WTC11 (cell line): ENCODE measurements at regions not wholly inside any gene's neighbourhood (a gene's known extent, or its start where the extent isn't known, plus 50 kb on each side); places are given as distances from the start of the nearest gene placed in this dataset.

Experiments
- ATAC-seq: fragments of 200-7000 bp; cut with Tn5 transposase; 2 replicates; pipeline ENCODE4 v1.10.0; 2021; ENCODE audit warnings: mild to moderate bottlenecking, moderate library complexity
- CTCF ChIA-PET: fragments of 300-600 bp; sonication (Branson Sonifier 250); formaldehyde crosslinking; loops from one replicate; lab custom pipeline; 2021; ENCODE audit warnings: antibody characterized with exemption; lab: Charles Lee
- POLR2A ChIA-PET: fragments of 350-600 bp; sonication (Branson Sonifier 250); formaldehyde crosslinking; loops from one replicate; lab custom pipeline; 2021; ENCODE audit warnings: antibody characterized with exemption; lab: Charles Lee
- DNase-seq: peaks from one replicate; pipeline ENCODE4 v3.0.0; 2021; ENCODE audit warnings: low spot score
- H3K27ac Mint-ChIP-seq: 2 replicates; pipeline ENCODE4 v1.8.0; 2021; ENCODE audit warnings: mixed read lengths
- H3K27me3 Mint-ChIP-seq: 2 replicates; pipeline ENCODE4 v1.8.0; 2021; ENCODE audit warnings: low read depth, mild to moderate bottlenecking, moderate library complexity, mixed read lengths
- H3K36me3 Mint-ChIP-seq: 2 replicates; pipeline ENCODE4 v1.8.0; 2021; ENCODE audit warnings: mixed read lengths
- H3K4me1 Mint-ChIP-seq: 2 replicates; pipeline ENCODE4 v1.8.0; 2022; ENCODE audit warnings: mixed read lengths
- H3K4me3 Mint-ChIP-seq: 2 replicates; pipeline ENCODE4 v1.8.0; 2021; ENCODE audit warnings: mild to moderate bottlenecking, moderate library complexity, mixed read lengths
- H3K9me3 Mint-ChIP-seq: 2 replicates; pipeline ENCODE4 v1.8.0; 2021; ENCODE audit warnings: mixed read lengths
- ETV6 ChIP-seq: sonication (generic); formaldehyde crosslinking; IDR thresholded peaks from 2 replicates; pipeline ENCODE4 v1.8.1; 2022; ENCODE audit warnings: mild to moderate bottlenecking, missing genetic modification reagents
- FOXJ3 ChIP-seq: sonication (generic); formaldehyde crosslinking; IDR thresholded peaks from 2 replicates; pipeline ENCODE4 v1.9.0; 2021; ENCODE audit warnings: missing genetic modification reagents, mild to moderate bottlenecking, borderline replicate concordance
- GRHL2 ChIP-seq: fragments of 250-450 bp; sonication (Bioruptor Pico); IDR thresholded peaks from 2 replicates; pipeline ENCODE4 v1.8.0; 2022; ENCODE audit warnings: mild to moderate bottlenecking, moderate library complexity; ENCODE audit not compliant: insufficient replicate concordance, severe bottlenecking
- JUN ChIP-seq: sonication (generic); formaldehyde crosslinking; IDR thresholded peaks from 2 replicates; pipeline ENCODE4 v1.8.0; 2023; ENCODE audit warnings: mild to moderate bottlenecking, missing genetic modification reagents
- NR1H2 ChIP-seq: sonication (generic); formaldehyde crosslinking; IDR thresholded peaks from 2 replicates; pipeline ENCODE4 v1.9.0; 2021; ENCODE audit warnings: mild to moderate bottlenecking, moderate library complexity, missing genetic modification reagents
- ZBTB21 ChIP-seq: sonication (generic); formaldehyde crosslinking; IDR thresholded peaks from 2 replicates; pipeline ENCODE4 v1.8.1; 2023; ENCODE audit warnings: mild to moderate bottlenecking, missing genetic modification reagents, borderline replicate concordance
- ZNF219 ChIP-seq: sonication (generic); formaldehyde crosslinking; IDR thresholded peaks from 2 replicates; pipeline ENCODE4 v1.8.0; 2023; ENCODE audit warnings: missing genetic modification reagents, mild to moderate bottlenecking, borderline replicate concordance
- TF ChIP-seq, protein P1 (sequence below): fragments of 250-450 bp; sonication (Bioruptor Pico); IDR thresholded peaks from 2 replicates; pipeline ENCODE4 v1.9.0; 2021; ENCODE audit warnings: moderate library complexity, mild to moderate bottlenecking, inconsistent platforms, borderline replicate concordance
- TF ChIP-seq, protein P2 (sequence below): sonication (generic); formaldehyde crosslinking; IDR thresholded peaks from 2 replicates; pipeline ENCODE4 v1.8.0; 2022; ENCODE audit warnings: mild to moderate bottlenecking, missing genetic modification reagents
- TF ChIP-seq, protein P3 (sequence below): sonication (generic); formaldehyde crosslinking; IDR thresholded peaks from 2 replicates; pipeline ENCODE4 v1.8.1; 2023; ENCODE audit warnings: mild to moderate bottlenecking, missing genetic modification reagents, moderate library complexity
- TF ChIP-seq, protein P4 (sequence below): sonication (generic); formaldehyde crosslinking; IDR thresholded peaks from 2 replicates; pipeline ENCODE4 v1.8.1; 2023; ENCODE audit warnings: mild to moderate bottlenecking, missing genetic modification reagents
- TF ChIP-seq, protein P5 (sequence below): sonication (generic); formaldehyde crosslinking; IDR thresholded peaks from 2 replicates; pipeline ENCODE4 v1.8.1; 2023; ENCODE audit warnings: mild to moderate bottlenecking, missing genetic modification reagents
- TF ChIP-seq, protein P6 (sequence below): fragments of 250-450 bp; sonication (Bioruptor Pico); IDR thresholded peaks from 2 replicates; pipeline ENCODE4 v2.1.2; 2022; ENCODE audit warnings: mild to moderate bottlenecking, moderate library complexity
- TF ChIP-seq, protein P7 (sequence below): sonication (generic); formaldehyde crosslinking; IDR thresholded peaks from 2 replicates; pipeline ENCODE4 v1.8.0; 2022; ENCODE audit warnings: mild to moderate bottlenecking, missing genetic modification reagents

DNA sequence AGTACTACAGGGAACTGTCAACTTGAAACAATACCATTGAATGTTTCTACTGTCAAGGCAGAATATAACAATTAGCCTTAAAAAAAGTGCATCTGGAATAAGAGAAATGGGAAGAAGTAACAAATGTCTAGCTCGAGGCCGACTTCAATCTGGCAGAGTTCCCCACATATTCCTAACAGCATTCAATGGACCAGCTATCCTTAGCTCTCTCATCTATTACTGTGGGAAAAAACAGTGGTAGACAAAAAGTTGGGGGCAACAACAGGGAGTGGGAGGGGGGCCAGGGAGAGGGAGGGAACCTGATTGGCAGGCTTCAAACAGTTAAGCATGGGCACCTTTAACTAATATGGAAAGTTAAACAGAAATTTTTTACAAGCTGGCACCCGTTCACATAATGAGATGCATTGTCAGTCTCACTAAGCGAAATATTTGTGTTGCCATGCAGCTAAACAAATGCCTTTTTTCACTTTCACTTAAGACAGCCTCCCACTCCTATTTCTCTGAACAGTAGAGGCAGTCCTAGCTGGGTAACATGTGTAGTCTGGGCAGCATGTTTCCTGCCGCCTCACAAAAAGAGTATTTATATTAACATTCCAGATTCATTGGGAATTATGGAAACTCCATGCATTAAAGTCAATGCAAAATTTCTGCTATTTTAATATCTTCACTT is 62.2 kb upstream of the SOX6 start:
- no peaks in the 10 kb centered on the region for H3K36me3 Mint-ChIP-seq
- TF ChIP-seq, protein P1, sequence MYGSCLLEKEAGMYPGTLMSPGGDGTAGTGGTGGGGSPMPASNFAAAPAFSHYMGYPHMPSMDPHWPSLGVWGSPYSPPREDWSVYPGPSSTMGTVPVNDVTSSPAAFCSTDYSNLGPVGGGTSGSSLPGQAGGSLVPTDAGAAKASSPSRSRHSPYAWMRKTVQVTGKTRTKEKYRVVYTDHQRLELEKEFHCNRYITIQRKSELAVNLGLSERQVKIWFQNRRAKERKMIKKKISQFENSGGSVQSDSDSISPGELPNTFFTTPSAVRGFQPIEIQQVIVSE = no peak
- no peaks in the 10 kb centered on the region for H3K9me3 Mint-ChIP-seq
- no peak overlapping the region for H3K4me3 Mint-ChIP-seq
- ATAC-seq (no peak), DNase-seq (no peak)
- no peak overlapping the region for H3K27ac Mint-ChIP-seq
- H3K4me1 Mint-ChIP-seq = no peaks in the 10 kb centered on the region
- CTCF ChIA-PET = interaction anchor here (1.2 kb wide), 1 partner anchor 195 kb away, joined by 3 read pairs; no protein-coding TSS in a partner anchor
- POLR2A ChIA-PET = no interaction called here
- peaks cover 66% of the 10 kb centered on the region for H3K27me3 Mint-ChIP-seq

DNA sequence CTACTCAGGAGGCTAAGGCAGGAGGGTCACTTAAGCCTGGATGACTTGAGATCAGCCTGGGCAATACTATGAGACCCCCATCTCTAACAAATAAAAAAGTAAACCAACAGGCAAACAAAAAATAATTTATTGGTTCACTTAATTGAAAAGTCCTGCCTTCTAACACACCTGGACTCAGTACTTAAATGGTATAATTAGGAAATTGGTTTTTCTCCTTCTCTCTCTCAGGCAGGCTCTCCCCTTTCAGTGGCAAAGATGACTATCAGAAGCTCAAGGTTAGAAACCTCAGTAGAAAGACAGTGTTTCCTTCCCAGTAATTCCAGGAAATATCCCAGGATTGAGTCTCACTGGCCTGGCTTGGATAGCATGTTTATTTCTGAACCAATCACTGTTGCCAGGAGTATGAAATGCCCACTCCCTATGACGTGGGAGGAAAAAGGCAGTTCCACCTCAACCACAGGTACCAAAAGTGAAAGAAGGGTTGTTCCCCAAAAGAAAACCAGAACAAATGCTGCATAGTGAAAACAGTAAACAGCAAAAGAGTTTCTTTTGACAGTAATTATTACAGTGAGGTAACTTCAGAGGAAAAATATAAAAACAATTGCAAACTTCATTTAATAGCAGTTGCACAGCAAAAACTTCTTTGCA is 56.3 kb upstream of the SOX6 start:
- no peak for ATAC-seq
- POLR2A ChIA-PET = no interaction called here
- Mint-ChIP-seq H3K27ac (no peak overlapping the region), H3K36me3 (no peaks in the 10 kb centered on the region), H3K4me3 (no peak overlapping the region), H3K4me1 (no peaks in the 10 kb centered on the region), H3K9me3 (no peaks in the 10 kb centered on the region), H3K27me3 (peaks cover 85% of the 10 kb centered on the region)
- DNase-seq = no peak
- no peak for TF ChIP-seq ZNF219
- no peak for TF ChIP-seq ZBTB21 (CRISPR knock-in tag)
- no peak for TF ChIP-seq ETV6
- no peak for TF ChIP-seq FOXJ3
- TF ChIP-seq JUN (CRISPR knock-in tag) = no peak
- TF ChIP-seq, protein P2, sequence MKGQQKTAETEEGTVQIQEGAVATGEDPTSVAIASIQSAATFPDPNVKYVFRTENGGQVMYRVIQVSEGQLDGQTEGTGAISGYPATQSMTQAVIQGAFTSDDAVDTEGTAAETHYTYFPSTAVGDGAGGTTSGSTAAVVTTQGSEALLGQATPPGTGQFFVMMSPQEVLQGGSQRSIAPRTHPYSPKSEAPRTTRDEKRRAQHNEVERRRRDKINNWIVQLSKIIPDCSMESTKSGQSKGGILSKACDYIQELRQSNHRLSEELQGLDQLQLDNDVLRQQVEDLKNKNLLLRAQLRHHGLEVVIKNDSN (CRISPR knock-in tag) = no peak
- TF ChIP-seq, protein P3, sequence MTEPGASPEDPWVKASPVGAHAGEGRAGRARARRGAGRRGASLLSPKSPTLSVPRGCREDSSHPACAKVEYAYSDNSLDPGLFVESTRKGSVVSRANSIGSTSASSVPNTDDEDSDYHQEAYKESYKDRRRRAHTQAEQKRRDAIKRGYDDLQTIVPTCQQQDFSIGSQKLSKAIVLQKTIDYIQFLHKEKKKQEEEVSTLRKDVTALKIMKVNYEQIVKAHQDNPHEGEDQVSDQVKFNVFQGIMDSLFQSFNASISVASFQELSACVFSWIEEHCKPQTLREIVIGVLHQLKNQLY (CRISPR knock-in tag) = no peak
- CTCF ChIA-PET = no interaction called here

DNA sequence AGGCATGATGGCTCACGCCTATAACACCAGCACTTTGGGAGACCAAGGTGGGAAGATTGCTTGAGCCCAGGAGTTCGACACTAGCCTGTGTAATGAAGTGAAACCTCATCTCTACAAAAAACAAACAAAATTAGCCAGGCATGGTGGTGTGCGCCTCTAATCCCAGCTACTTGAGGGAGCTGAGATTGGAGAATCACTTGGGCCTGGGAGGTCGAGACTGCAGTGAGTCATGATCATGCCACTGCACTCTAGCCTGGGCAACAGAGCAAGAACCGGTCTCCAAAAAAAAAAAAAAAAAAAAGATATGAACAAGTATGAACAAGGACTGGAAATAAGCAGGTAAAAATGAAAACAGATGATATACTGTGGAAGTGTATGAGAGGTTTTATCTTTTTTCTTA is 54.1 kb upstream of the SOX6 start:
- no peak for ATAC-seq
- TF ChIP-seq, protein P4, sequence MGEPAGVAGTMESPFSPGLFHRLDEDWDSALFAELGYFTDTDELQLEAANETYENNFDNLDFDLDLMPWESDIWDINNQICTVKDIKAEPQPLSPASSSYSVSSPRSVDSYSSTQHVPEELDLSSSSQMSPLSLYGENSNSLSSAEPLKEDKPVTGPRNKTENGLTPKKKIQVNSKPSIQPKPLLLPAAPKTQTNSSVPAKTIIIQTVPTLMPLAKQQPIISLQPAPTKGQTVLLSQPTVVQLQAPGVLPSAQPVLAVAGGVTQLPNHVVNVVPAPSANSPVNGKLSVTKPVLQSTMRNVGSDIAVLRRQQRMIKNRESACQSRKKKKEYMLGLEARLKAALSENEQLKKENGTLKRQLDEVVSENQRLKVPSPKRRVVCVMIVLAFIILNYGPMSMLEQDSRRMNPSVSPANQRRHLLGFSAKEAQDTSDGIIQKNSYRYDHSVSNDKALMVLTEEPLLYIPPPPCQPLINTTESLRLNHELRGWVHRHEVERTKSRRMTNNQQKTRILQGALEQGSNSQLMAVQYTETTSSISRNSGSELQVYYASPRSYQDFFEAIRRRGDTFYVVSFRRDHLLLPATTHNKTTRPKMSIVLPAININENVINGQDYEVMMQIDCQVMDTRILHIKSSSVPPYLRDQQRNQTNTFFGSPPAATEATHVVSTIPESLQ (CRISPR knock-in tag) = no peak
- TF ChIP-seq NR1H2 (CRISPR knock-in tag) (no peak), GRHL2 (CRISPR knock-in tag) (no peak)
- TF ChIP-seq, protein P5, sequence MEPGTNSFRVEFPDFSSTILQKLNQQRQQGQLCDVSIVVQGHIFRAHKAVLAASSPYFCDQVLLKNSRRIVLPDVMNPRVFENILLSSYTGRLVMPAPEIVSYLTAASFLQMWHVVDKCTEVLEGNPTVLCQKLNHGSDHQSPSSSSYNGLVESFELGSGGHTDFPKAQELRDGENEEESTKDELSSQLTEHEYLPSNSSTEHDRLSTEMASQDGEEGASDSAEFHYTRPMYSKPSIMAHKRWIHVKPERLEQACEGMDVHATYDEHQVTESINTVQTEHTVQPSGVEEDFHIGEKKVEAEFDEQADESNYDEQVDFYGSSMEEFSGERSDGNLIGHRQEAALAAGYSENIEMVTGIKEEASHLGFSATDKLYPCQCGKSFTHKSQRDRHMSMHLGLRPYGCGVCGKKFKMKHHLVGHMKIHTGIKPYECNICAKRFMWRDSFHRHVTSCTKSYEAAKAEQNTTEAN (CRISPR knock-in tag) = no peak
- TF ChIP-seq, protein P6, sequence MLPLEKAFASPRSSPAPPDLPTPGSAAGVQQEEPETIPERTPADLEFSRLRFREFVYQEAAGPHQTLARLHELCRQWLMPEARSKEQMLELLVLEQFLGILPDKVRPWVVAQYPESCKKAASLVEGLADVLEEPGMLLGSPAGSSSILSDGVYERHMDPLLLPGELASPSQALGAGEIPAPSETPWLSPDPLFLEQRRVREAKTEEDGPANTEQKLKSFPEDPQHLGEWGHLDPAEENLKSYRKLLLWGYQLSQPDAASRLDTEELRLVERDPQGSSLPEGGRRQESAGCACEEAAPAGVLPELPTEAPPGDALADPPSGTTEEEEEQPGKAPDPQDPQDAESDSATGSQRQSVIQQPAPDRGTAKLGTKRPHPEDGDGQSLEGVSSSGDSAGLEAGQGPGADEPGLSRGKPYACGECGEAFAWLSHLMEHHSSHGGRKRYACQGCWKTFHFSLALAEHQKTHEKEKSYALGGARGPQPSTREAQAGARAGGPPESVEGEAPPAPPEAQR (CRISPR knock-in tag) = no peak
- TF ChIP-seq, protein P7, sequence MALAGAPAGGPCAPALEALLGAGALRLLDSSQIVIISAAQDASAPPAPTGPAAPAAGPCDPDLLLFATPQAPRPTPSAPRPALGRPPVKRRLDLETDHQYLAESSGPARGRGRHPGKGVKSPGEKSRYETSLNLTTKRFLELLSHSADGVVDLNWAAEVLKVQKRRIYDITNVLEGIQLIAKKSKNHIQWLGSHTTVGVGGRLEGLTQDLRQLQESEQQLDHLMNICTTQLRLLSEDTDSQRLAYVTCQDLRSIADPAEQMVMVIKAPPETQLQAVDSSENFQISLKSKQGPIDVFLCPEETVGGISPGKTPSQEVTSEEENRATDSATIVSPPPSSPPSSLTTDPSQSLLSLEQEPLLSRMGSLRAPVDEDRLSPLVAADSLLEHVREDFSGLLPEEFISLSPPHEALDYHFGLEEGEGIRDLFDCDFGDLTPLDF = no peak
- no peak for DNase-seq
- no peak overlapping the region for H3K4me3 Mint-ChIP-seq
- no peak overlapping the region for H3K27ac Mint-ChIP-seq
- H3K4me1 Mint-ChIP-seq = peaks cover 5% of the 10 kb centered on the region
- H3K27me3 Mint-ChIP-seq = peaks cover 88% of the 10 kb centered on the region
- no peaks in the 10 kb centered on the region for H3K9me3 Mint-ChIP-seq
- H3K36me3 Mint-ChIP-seq = no peaks in the 10 kb centered on the region
- ChIA-PET CTCF (no interaction called here), POLR2A (interaction anchor here (0.7 kb wide), 1 partner anchor 182 kb away, joined by 10 read pairs; no protein-coding TSS in a partner anchor)
